ENCODE measurements at regions not wholly inside any gene's neighbourhood (a gene's known extent, or its start where the extent isn't known, plus 50 kb on each side); places are given as distances from the start of the nearest gene placed in this dataset.

DNA sequence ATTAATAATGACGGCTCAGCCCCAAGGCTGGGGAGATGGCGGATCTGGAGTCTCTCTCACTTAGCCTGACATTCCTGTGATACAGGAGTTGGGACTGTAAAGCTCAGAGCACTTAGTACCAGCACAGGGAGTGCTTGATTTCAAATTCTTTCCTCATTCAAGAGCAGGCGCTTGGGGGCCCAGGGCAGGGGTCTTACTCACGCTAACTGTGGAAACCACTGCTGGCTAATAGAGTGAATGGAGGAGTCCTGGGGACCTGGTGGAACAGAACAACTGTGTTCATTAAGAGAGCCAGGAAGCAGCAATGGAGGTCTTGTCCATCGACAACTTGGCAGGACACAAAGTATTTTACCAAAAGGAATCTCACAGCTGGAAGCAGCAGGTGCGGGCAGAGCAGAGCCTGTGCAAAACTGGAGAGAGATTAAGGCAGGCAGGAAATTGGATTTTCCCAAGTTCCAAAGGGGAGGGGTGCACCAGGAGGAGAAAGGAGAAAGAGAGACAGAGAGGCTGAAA, 358.9 kb downstream of the TNS1 start:
- no peak for TF ChIP-seq EZH2phosphoT487 (IDR thresholded peaks at IDR 0.05; ENCODE audit: low read depth, severe bottlenecking, unreplicated experiment)
- peak overlapping the region; percentile 22 for H3K4me2 ChIP-seq
- WGBS (ENCODE audit: low lambda C conversion rate, missing lambda C conversion rate) = 49% methylated on average over 6 of the region's 6 CpGs
- H3K9me2 ChIP-seq (replicated peaks; ENCODE audit: insufficient read depth) = no peaks in the 10 kb centered on the region
- H4K20me1 ChIP-seq (ENCODE audit: insufficient read depth, poor library complexity, severe bottlenecking) = no peaks in the 10 kb centered on the region
- no peaks in the 10 kb centered on the region for H3K27me3 ChIP-seq
- H3K4me1 ChIP-seq (ENCODE audit: insufficient read depth) = peaks cover 44% of the 10 kb centered on the region
- no peaks in the 10 kb centered on the region for H3K79me2 ChIP-seq
- H3K27ac ChIP-seq = peak overlapping the region; percentile 72
- H3K36me3 ChIP-seq (replicated peaks; ENCODE audit: insufficient read depth, low read depth) = no peaks in the 10 kb centered on the region
- peak; percentile 25 for DNase-seq (ENCODE audit: low spot score)
- H2AFZ ChIP-seq = no peak overlapping the region
- no peaks in the 10 kb centered on the region for H3K9me3 ChIP-seq (ENCODE audit: low read depth)
- H3K4me3 ChIP-seq = no peak overlapping the region

DNA sequence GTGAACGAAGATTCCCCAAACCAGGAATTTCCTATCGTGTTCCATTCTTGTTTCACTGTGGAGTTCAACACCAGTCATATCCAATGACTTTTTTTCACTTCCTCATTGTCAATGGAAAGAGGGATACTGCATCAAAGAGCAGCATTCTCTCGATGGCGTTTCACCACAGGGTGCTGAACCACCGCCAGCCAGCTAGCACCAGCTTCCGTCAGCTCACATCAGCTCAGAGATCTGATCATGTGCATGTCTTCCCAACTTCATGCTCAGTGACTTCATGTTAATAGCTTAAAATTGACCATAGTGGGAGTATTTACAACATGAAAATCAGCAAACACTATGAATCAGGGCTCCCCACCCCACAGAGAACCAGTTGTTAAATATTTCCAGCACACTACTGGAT, 359.9 kb downstream of the TNS1 start:
- DNase-seq (ENCODE audit: low spot score) = no peak
- Histone ChIP-seq H3K4me3 (no peak overlapping the region), H3K79me2 (no peaks in the 10 kb centered on the region), H3K4me1 (ENCODE audit: insufficient read depth) (peaks cover 44% of the 10 kb centered on the region), H2AFZ (no peak overlapping the region), H3K9me2 (replicated peaks; ENCODE audit: insufficient read depth) (no peaks in the 10 kb centered on the region), H3K27me3 (no peaks in the 10 kb centered on the region), H4K20me1 (ENCODE audit: insufficient read depth, poor library complexity, severe bottlenecking) (no peaks in the 10 kb centered on the region), H3K4me2 (no peak overlapping the region), H3K9me3 (ENCODE audit: low read depth) (no peaks in the 10 kb centered on the region), H3K36me3 (replicated peaks; ENCODE audit: insufficient read depth, low read depth) (no peaks in the 10 kb centered on the region), H3K27ac (peak overlapping the region; percentile 72)
- TF ChIP-seq EZH2phosphoT487 (IDR thresholded peaks at IDR 0.05; ENCODE audit: low read depth, severe bottlenecking, unreplicated experiment) = no peak
- no peak for TF ChIP-seq EZH2 (IDR thresholded peaks at IDR 0.05; ENCODE audit: borderline replicate concordance)
- TF ChIP-seq, protein P1, sequence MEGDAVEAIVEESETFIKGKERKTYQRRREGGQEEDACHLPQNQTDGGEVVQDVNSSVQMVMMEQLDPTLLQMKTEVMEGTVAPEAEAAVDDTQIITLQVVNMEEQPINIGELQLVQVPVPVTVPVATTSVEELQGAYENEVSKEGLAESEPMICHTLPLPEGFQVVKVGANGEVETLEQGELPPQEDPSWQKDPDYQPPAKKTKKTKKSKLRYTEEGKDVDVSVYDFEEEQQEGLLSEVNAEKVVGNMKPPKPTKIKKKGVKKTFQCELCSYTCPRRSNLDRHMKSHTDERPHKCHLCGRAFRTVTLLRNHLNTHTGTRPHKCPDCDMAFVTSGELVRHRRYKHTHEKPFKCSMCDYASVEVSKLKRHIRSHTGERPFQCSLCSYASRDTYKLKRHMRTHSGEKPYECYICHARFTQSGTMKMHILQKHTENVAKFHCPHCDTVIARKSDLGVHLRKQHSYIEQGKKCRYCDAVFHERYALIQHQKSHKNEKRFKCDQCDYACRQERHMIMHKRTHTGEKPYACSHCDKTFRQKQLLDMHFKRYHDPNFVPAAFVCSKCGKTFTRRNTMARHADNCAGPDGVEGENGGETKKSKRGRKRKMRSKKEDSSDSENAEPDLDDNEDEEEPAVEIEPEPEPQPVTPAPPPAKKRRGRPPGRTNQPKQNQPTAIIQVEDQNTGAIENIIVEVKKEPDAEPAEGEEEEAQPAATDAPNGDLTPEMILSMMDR (IDR thresholded peaks at IDR 0.05; ENCODE audit: poor library complexity) = no peak
- 69% methylated on average over 6 of the region's 6 CpGs for WGBS (ENCODE audit: low lambda C conversion rate, missing lambda C conversion rate)

DNA sequence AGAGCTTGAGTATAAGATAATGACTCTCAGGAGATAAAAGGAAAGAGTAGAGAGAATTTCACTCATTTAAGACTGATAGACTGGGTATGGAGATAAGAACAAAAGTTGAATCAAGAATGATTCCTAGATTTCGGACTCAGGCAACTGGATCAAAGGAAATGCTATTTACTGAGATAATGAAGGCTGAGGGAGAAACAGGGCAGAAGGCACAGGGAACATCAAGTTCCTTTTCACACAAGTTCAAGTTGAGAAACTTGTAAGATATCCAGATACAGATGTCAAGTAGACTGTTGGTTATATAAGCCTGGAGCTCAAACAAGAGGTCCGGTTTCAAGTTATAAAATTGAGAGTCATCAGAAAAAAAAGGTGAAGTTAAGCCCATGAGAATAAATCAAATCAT, 360.8 kb downstream of the TNS1 start:
- peak overlapping the region; percentile 72 for H3K27ac ChIP-seq

DNA sequence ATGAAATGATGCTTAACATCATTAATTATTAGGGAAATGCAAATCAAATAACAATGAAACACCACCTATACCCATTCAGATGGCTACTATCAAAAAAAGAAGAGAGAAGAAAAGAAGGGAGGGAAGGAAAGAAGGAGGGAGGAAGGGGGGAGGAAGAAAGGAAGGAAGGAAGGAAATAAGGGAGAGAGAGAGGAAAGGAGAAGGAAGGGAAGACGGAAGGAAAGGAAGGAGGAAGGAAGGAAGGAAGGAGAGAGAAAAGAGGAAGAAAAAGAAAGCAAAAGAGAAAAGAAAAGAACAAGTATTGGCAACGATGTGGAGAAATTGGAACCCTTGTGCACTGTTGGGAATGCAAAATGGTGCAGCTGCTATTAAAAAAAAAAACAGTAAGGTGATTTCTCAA, 363.3 kb downstream of the TNS1 start:
- H3K27ac ChIP-seq = no peak overlapping the region
- no peak for TF ChIP-seq EZH2phosphoT487 (IDR thresholded peaks at IDR 0.05; ENCODE audit: low read depth, severe bottlenecking, unreplicated experiment)
- no peak for TF ChIP-seq EZH2 (IDR thresholded peaks at IDR 0.05; ENCODE audit: borderline replicate concordance)
- TF ChIP-seq, protein P1 (IDR thresholded peaks at IDR 0.05; ENCODE audit: poor library complexity) = no peak
- H3K4me3 ChIP-seq = no peak overlapping the region
- no peak overlapping the region for H3K4me2 ChIP-seq
- DNase-seq (ENCODE audit: low spot score) = no peak
- H2AFZ ChIP-seq = no peak overlapping the region
- H3K36me3 ChIP-seq (replicated peaks; ENCODE audit: insufficient read depth, low read depth) = no peaks in the 10 kb centered on the region
- peaks cover 32% of the 10 kb centered on the region for H3K4me1 ChIP-seq (ENCODE audit: insufficient read depth)
- H4K20me1 ChIP-seq (ENCODE audit: insufficient read depth, poor library complexity, severe bottlenecking) = no peaks in the 10 kb centered on the region
- WGBS (ENCODE audit: low lambda C conversion rate, missing lambda C conversion rate) = 94% methylated on average over 2 of the region's 2 CpGs
- no peaks in the 10 kb centered on the region for H3K79me2 ChIP-seq
- no peaks in the 10 kb centered on the region for H3K27me3 ChIP-seq
- no peaks in the 10 kb centered on the region for H3K9me2 ChIP-seq (replicated peaks; ENCODE audit: insufficient read depth)
- no peaks in the 10 kb centered on the region for H3K9me3 ChIP-seq (ENCODE audit: low read depth)

More for the DNA sequence above, 360.8 kb downstream of the TNS1 start:
- WGBS (ENCODE audit: low lambda C conversion rate, missing lambda C conversion rate) = 42% methylated on average over 2 of the region's 2 CpGs
- Histone ChIP-seq H3K9me2 (replicated peaks; ENCODE audit: insufficient read depth) (no peaks in the 10 kb centered on the region), H2AFZ (no peak overlapping the region), H3K4me3 (no peak overlapping the region), H4K20me1 (ENCODE audit: insufficient read depth, poor library complexity, severe bottlenecking) (no peaks in the 10 kb centered on the region), H3K4me2 (no peak overlapping the region), H3K79me2 (no peaks in the 10 kb centered on the region), H3K9me3 (ENCODE audit: low read depth) (no peaks in the 10 kb centered on the region), H3K27me3 (no peaks in the 10 kb centered on the region), H3K36me3 (replicated peaks; ENCODE audit: insufficient read depth, low read depth) (no peaks in the 10 kb centered on the region), H3K4me1 (ENCODE audit: insufficient read depth) (peaks cover 38% of the 10 kb centered on the region)
- no peak for DNase-seq (ENCODE audit: low spot score)
- TF ChIP-seq, protein P1 (IDR thresholded peaks at IDR 0.05; ENCODE audit: poor library complexity) = no peak
- TF ChIP-seq EZH2 (IDR thresholded peaks at IDR 0.05; ENCODE audit: borderline replicate concordance) (no peak), EZH2phosphoT487 (IDR thresholded peaks at IDR 0.05; ENCODE audit: low read depth, severe bottlenecking, unreplicated experiment) (no peak)
